GM04503 (cell line): ENCODE measurements at regions not wholly inside any gene's neighbourhood (a gene's known extent, or its start where the extent isn't known, plus 50 kb on each side); places are given as distances from the start of the nearest gene placed in this dataset.

Experiments used
- DNase-seq: peaks from one replicate; pipeline ENCODE4 v3.0.0-alpha.2; 2012; ENCODE audit warnings: low read depth

- no peak for DNase-seq
These were observed 54.5 kb upstream of the ARL14 start for GRCh38 chr3:160622263-160623045.

- no peak for DNase-seq
These were observed 53.5 kb upstream of the KPNA4 start for GRCh38 chr3:160618878-160619277.

GRCh38 chr3:160618363-160618762 is 53.0 kb upstream of the KPNA4 start:
- no peak for DNase-seq

GRCh38 chr3:160617636-160618035 is 52.3 kb upstream of the KPNA4 start:
- DNase-seq, result no peak

- peak; percentile 14 for DNase-seq
These were observed 51.3 kb upstream of the KPNA4 start for GRCh38 chr3:160616716-160617115.

- no peak for DNase-seq
These were observed 50.9 kb upstream of the KPNA4 start for GRCh38 chr3:160616311-160616710.
